ENCODE measurements at regions not wholly inside any gene's neighbourhood (a gene's known extent, or its start where the extent isn't known, plus 50 kb on each side); places are given as distances from the start of the nearest gene placed in this dataset.

- TF ChIP-seq ZNF383 (CRISPR knock-in tag; IDR thresholded peaks at IDR 0.05; ENCODE audit: borderline replicate concordance) (no peak), ZSCAN25 (CRISPR knock-in tag; IDR thresholded peaks at IDR 0.05) (peak; percentile 100), ZNF572 (CRISPR knock-in tag; IDR thresholded peaks at IDR 0.05) (peak; percentile 17; the same call in 1 of the 2 replicates), BCL3 (CRISPR knock-in tag; IDR thresholded peaks at IDR 0.05) (no peak), ZFYVE20 (CRISPR knock-in tag; IDR thresholded peaks at IDR 0.05; ENCODE audit: borderline replicate concordance, low read depth) (no peak), TARDBP (CRISPR knock-in tag; IDR thresholded peaks at IDR 0.05) (peak; percentile 97), PITX1 (CRISPR knock-in tag; IDR thresholded peaks at IDR 0.05) (peak; percentile 80), HOXA3 (CRISPR knock-in tag; IDR thresholded peaks at IDR 0.05) (peak; percentile 62; the same call in 1 of the 2 replicates), CCAR2 (optimal IDR thresholded peaks at IDR 0.05; ENCODE audit: low read depth, low read length) (peak; percentile 82), ZBTB21 (CRISPR knock-in tag; IDR thresholded peaks at IDR 0.05) (no peak), ZSCAN9 (CRISPR knock-in tag; IDR thresholded peaks at IDR 0.05; ENCODE audit: borderline replicate concordance) (peak; percentile 44; the same call in 1 of the 2 replicates), SMYD3 (CRISPR knock-in tag; IDR thresholded peaks at IDR 0.05) (peak; percentile 86), NFIB (CRISPR knock-in tag; IDR thresholded peaks at IDR 0.05; ENCODE audit: borderline replicate concordance) (no peak), SOX6 (IDR thresholded peaks at IDR 0.05) (no peak), SOX6 (CRISPR knock-in tag; IDR thresholded peaks at IDR 0.05) (peak; percentile 96), PAX8 (CRISPR knock-in tag; IDR thresholded peaks at IDR 0.05; ENCODE audit: borderline replicate concordance) (no peak), ZNF20 (CRISPR knock-in tag; IDR thresholded peaks at IDR 0.05) (no peak), NCOR1 (IDR thresholded peaks at IDR 0.05; ENCODE audit: borderline replicate concordance, low read length) (peak; percentile 87; the same call in 1 of the 2 replicates), ZNF34 (CRISPR knock-in tag; IDR thresholded peaks at IDR 0.05; ENCODE audit: borderline replicate concordance) (peak; percentile 75; the same call in 1 of the 2 replicates), ZNF468 (CRISPR knock-in tag; IDR thresholded peaks at IDR 0.05) (no peak), ZNF784 (CRISPR knock-in tag; IDR thresholded peaks at IDR 0.05; ENCODE audit: borderline replicate concordance) (no peak), JUN (CRISPR knock-in tag; IDR thresholded peaks at IDR 0.05) (peak; percentile 80), PBX2 (CRISPR knock-in tag; IDR thresholded peaks at IDR 0.05) (no peak), TFAP4 (IDR thresholded peaks at IDR 0.05; ENCODE audit: borderline replicate concordance, low read depth) (peak; percentile 94), ZNF644 (CRISPR knock-in tag; IDR thresholded peaks at IDR 0.05; ENCODE audit: low read depth) (no peak; the same call in 1 of the 2 replicates), TFDP2 (CRISPR knock-in tag; IDR thresholded peaks at IDR 0.05) (peak; percentile 23; the same call in 1 of the 2 replicates)
Measured at GRCh38 chr9:115944166-115944948, 209.2 kb upstream of the PAPPA start (continued).
